Small intestine (tissue), 7 donors: ENCODE measurements at regions not wholly inside any gene's neighbourhood (a gene's known extent, or its start where the extent isn't known, plus 50 kb on each side); places are given as distances from the start of the nearest gene placed in this dataset.
"Not testable (repeated sequence)": the region's sequence is repeated elsewhere in the genome, so short reads cannot be mapped to it uniquely, and the experiment has no call there.

ENCODE experiments used
- DNase-seq, 2 donors: peaks; one replicate each; pipeline versions ENCODE4 v3.0.0 to v3.0.0-alpha.2; 2013
- FAIRE-seq: peaks from 2 replicates; lab custom pipeline; 2012; peaks lifted over from hg19 to GRCh38; lab: Jason Lieb, UNC
- H3K27ac ChIP-seq, 3 donors: one replicate each; pipeline ENCODE4 v1.5.1; 2013; ENCODE audit warnings: low read length in 2 of 3, mild to moderate bottlenecking in 2 of 3, control low read depth in 1 of 3, inconsistent platforms in 1 of 3, low read depth in 1 of 3, moderate library complexity in 1 of 3
- H3K27me3 ChIP-seq, 3 donors: one replicate each; pipeline ENCODE4 v1.6.1; 2013; ENCODE audit warnings: low read length in 3 of 3, inconsistent platforms in 1 of 3; ENCODE audit not compliant: control insufficient read depth in 3 of 3, insufficient read depth in 3 of 3
- H3K36me3 ChIP-seq, 3 donors: one replicate each; pipeline ENCODE4 v1.6.1; 2013; ENCODE audit warnings: low read length in 3 of 3, inconsistent platforms in 1 of 3, low read depth in 1 of 3, mild to moderate bottlenecking in 1 of 3, moderate library complexity in 1 of 3; ENCODE audit not compliant: control insufficient read depth in 3 of 3, insufficient read depth in 2 of 3
- H3K4me1 ChIP-seq, 3 donors: one replicate each; pipeline ENCODE4 v1.6.1; 2013; ENCODE audit warnings: low read length in 2 of 3, inconsistent platforms in 1 of 3, low read depth in 1 of 3, mild to moderate bottlenecking in 1 of 3, moderate library complexity in 1 of 3; ENCODE audit not compliant: control insufficient read depth in 3 of 3, insufficient read depth in 2 of 3
- H3K4me3 ChIP-seq, 3 donors: one replicate each; pipeline ENCODE4 v1.5.1; 2013; ENCODE audit warnings: low read length in 3 of 3, control low read depth in 1 of 3, inconsistent platforms in 1 of 3, low read depth in 1 of 3, mild to moderate bottlenecking in 1 of 3, moderate library complexity in 1 of 3
- H3K9me3 ChIP-seq, 2 donors: one replicate each; pipeline ENCODE4 v1.6.1; 2013; ENCODE audit warnings: low read depth in 1 of 2, low read length in 1 of 2; ENCODE audit not compliant: control insufficient read depth in 2 of 2, insufficient read depth in 1 of 2
- WGBS, 3 donors: extraction: QIAGEN DNeasy Blood & Tissue Kit; methylation state at CpG; one replicate each; pipeline ENCODE4 v1.1.7; 2013; 5-methylcytosine and 5-hydroxymethylcytosine counted together
- donor health status: healthy with polysubstance abuse.
- donor health status: control.
- donor health status: control.
- donor health status: Bipolar disorder and iron deficiency.
- donor health status: healthy.

- H3K27me3 ChIP-seq: no peaks in the 10 kb centered on the region
- 68 to 77% (median 76%) methylated on average over 5 of the region's 5 CpGs for WGBS, 3 donors
- DNase-seq: no peak
- H3K9me3 ChIP-seq: no peaks in the 10 kb centered on the region
- H3K36me3 ChIP-seq: no peaks in the 10 kb centered on the region
- no peak for FAIRE-seq
- H3K4me3 ChIP-seq: no peak overlapping the region
- no peaks in the 10 kb centered on the region for H3K4me1 ChIP-seq
- no peak overlapping the region for H3K27ac ChIP-seq
Measured at GRCh38 chr4:179698321-179698720, 2256.1 kb upstream of the AGA start.

- H3K4me1 ChIP-seq: no peaks in the 10 kb centered on the region
- no peak overlapping the region for H3K4me3 ChIP-seq
- H3K27me3 ChIP-seq: no peaks in the 10 kb centered on the region
- no peaks in the 10 kb centered on the region for H3K36me3 ChIP-seq
- no peaks in the 10 kb centered on the region for H3K9me3 ChIP-seq
- DNase-seq (no peak), FAIRE-seq (no peak)
- H3K27ac ChIP-seq: no peak overlapping the region
- WGBS, 3 donors: 44 to 60% (median 56%) methylated on average over 4 of the region's 4 CpGs
Measured at GRCh38 chr4:179709961-179710624, 2267.9 kb upstream of the AGA start.

GRCh38 chr4:179719766-179720450 lies 2277.7 kb upstream of the AGA start:
- 89 to 92% (median 90%) methylated on average over 8 of the region's 8 CpGs for WGBS, 3 donors
- no peak for DNase-seq
- Histone ChIP-seq H3K4me3 (no peak overlapping the region), H3K27me3 (no peaks in the 10 kb centered on the region), H3K4me1 (no peaks in the 10 kb centered on the region), H3K27ac (no peak overlapping the region), H3K9me3 (peaks cover 0 to 11% of the 10 kb centered on the region in 2 donors), H3K36me3 (no peaks in the 10 kb centered on the region)
- no peak for FAIRE-seq

GRCh38 chr4:179726491-179726890 lies 2284.3 kb upstream of the AGA start:
- not testable (repeated sequence) for DNase-seq, H3K27ac ChIP-seq, H3K4me1 ChIP-seq, H3K27me3 ChIP-seq, H3K36me3 ChIP-seq, H3K4me3 ChIP-seq, FAIRE-seq, H3K9me3 ChIP-seq
- WGBS, 3 donors: 79 to 81% (median 80%) methylated on average over 6 of the region's 6 CpGs

GRCh38 chr4:179728305-179728704 lies 2286.1 kb upstream of the AGA start:
- FAIRE-seq: no peak
- no peaks in the 10 kb centered on the region for H3K9me3 ChIP-seq
- no peak overlapping the region for H3K27ac ChIP-seq
- no peak overlapping the region for H3K4me3 ChIP-seq
- H3K27me3 ChIP-seq: no peaks in the 10 kb centered on the region
- no peak for DNase-seq
- WGBS, 3 donors: 62 to 84% (median 73%) methylated on average over 4 of the region's 4 CpGs
- no peaks in the 10 kb centered on the region for H3K4me1 ChIP-seq
- H3K36me3 ChIP-seq: no peaks in the 10 kb centered on the region

GRCh38 chr4:179736820-179737219 lies 2294.6 kb upstream of the AGA start:
- WGBS, 3 donors: 91 to 93% (median 91%) methylated on average over 6 of the region's 6 CpGs
- H3K4me1 ChIP-seq, H3K27ac ChIP-seq, H3K9me3 ChIP-seq, H3K36me3 ChIP-seq, FAIRE-seq, H3K27me3 ChIP-seq, DNase-seq, H3K4me3 ChIP-seq: not testable (repeated sequence)

GRCh38 chr4:179738822-179739221 lies 2296.6 kb upstream of the AGA start:
- no peaks in the 10 kb centered on the region for H3K4me1 ChIP-seq
- DNase-seq (no peak), FAIRE-seq (no peak)
- no peak overlapping the region for H3K4me3 ChIP-seq
- H3K9me3 ChIP-seq: no peaks in the 10 kb centered on the region
- WGBS, 3 donors: 56 to 65% (median 59%) methylated on average over 3 of the region's 3 CpGs
- no peak overlapping the region for H3K27ac ChIP-seq
- H3K36me3 ChIP-seq: no peaks in the 10 kb centered on the region
- H3K27me3 ChIP-seq: no peaks in the 10 kb centered on the region

- H3K4me3 ChIP-seq: no peak overlapping the region
- no peaks in the 10 kb centered on the region for H3K9me3 ChIP-seq
- no peaks in the 10 kb centered on the region for H3K27me3 ChIP-seq
- no peak for DNase-seq
- no peak overlapping the region for H3K27ac ChIP-seq
- H3K4me1 ChIP-seq: no peaks in the 10 kb centered on the region
- WGBS, 3 donors: 64 to 77% (median 73%) methylated on average over 4 of the region's 4 CpGs
- FAIRE-seq: no peak
- no peaks in the 10 kb centered on the region for H3K36me3 ChIP-seq
Measured at GRCh38 chr4:179747218-179747910, 2305.1 kb upstream of the AGA start.
